Loucy (cell line): ENCODE measurements at regions not wholly inside any gene's neighbourhood (a gene's known extent, or its start where the extent isn't known, plus 50 kb on each side); places are given as distances from the start of the nearest gene placed in this dataset.

Experiments
- CTCF ChIP-seq: fragments of 200-600 bp; sonication (generic); conservative IDR thresholded peaks from 2 replicates; pipeline ENCODE4 v1.5.1; 2014; ENCODE audit warnings: mild to moderate bottlenecking, antibody characterized with exemption, low read length
- EZH2phosphoT487 ChIP-seq: fragments of 200-600 bp; IDR thresholded peaks from 2 replicates; pipeline ENCODE4 v1.6.1; 2018; ENCODE audit warnings: antibody characterized with exemption, mild to moderate bottlenecking, moderate library complexity, borderline replicate concordance

- no peak for TF ChIP-seq CTCF
- TF ChIP-seq EZH2phosphoT487, result no peak
Measured at GRCh38 chr12:126457776-126458175, 1392.5 kb downstream of the AACS start.
